Middle frontal gyrus (tissue), 1 donor: ENCODE measurements at regions not wholly inside any gene's neighbourhood (a gene's known extent, or its start where the extent isn't known, plus 50 kb on each side); places are given as distances from the start of the nearest gene placed in this dataset.

Source experiments
- DNase-seq: peaks from one replicate; pipeline ENCODE4 v3.0.0-alpha.2; 2015; ENCODE audit warnings: low spot score; ENCODE audit errors: extremely low spot score

- no peak for DNase-seq
Observed at GRCh38 chr10:28077889-28078288, 79.0 kb upstream of the ODAD2 start.

GRCh38 chr10:28075424-28075823, 76.5 kb upstream of the ODAD2 start:
- DNase-seq = no peak

- no peak for DNase-seq
Observed at GRCh38 chr10:28072573-28072972, 73.7 kb upstream of the ODAD2 start.

GRCh38 chr10:28060031-28060607, 61.2 kb upstream of the ODAD2 start:
- no peak for DNase-seq

- no peak for DNase-seq
Observed at GRCh38 chr10:28058746-28059145, 59.9 kb upstream of the ODAD2 start.

GRCh38 chr10:28054228-28054860, 55.5 kb upstream of the ODAD2 start:
- no peak for DNase-seq

- no peak for DNase-seq
Observed at GRCh38 chr10:28049286-28049685, 50.4 kb upstream of the ODAD2 start.
